GM12892 (cell line): ENCODE measurements at regions not wholly inside any gene's neighbourhood (a gene's known extent, or its start where the extent isn't known, plus 50 kb on each side); places are given as distances from the start of the nearest gene placed in this dataset.

Experiments used
- POLR2A ChIP-seq: IDR thresholded peaks from 2 replicates; pipeline ENCODE4 v1.6.1; 2011; ENCODE audit warnings: low read depth, low read length, control low read depth
- POLR2AphosphoS5 ChIP-seq: IDR thresholded peaks from 2 replicates; pipeline ENCODE4 v1.6.1; 2011; ENCODE audit warnings: low read depth, low read length, control low read depth

GRCh38 chr2:242024751-242025355 lies 155.3 kb downstream of the RTP5 start:
- TF ChIP-seq POLR2A (no peak), POLR2AphosphoS5 (no peak)
